ENCODE measurements at regions not wholly inside any gene's neighbourhood (a gene's known extent, or its start where the extent isn't known, plus 50 kb on each side); places are given as distances from the start of the nearest gene placed in this dataset.

DNA sequence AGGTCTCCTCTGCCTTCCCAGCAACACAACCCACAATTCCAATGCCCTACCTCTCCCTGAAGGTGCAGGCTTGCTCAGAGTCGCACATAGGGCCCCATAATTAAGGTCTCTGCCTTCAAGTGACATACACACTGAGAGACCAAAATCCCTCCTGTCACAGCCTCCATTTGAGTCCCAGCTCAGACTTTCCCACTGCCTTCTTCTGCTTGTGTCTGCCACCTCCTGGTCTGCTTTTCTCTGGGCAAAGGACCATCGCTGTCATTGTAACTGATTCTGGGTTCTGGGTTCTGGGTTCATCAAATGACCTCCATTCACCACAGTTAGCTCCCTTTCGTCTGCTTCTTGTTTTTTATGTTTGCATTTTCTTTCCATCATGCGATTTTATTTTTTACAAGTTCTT, 119.2 kb upstream of the ATP1B1 start:
- TF ChIP-seq, protein P1, sequence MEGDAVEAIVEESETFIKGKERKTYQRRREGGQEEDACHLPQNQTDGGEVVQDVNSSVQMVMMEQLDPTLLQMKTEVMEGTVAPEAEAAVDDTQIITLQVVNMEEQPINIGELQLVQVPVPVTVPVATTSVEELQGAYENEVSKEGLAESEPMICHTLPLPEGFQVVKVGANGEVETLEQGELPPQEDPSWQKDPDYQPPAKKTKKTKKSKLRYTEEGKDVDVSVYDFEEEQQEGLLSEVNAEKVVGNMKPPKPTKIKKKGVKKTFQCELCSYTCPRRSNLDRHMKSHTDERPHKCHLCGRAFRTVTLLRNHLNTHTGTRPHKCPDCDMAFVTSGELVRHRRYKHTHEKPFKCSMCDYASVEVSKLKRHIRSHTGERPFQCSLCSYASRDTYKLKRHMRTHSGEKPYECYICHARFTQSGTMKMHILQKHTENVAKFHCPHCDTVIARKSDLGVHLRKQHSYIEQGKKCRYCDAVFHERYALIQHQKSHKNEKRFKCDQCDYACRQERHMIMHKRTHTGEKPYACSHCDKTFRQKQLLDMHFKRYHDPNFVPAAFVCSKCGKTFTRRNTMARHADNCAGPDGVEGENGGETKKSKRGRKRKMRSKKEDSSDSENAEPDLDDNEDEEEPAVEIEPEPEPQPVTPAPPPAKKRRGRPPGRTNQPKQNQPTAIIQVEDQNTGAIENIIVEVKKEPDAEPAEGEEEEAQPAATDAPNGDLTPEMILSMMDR (IDR thresholded peaks at IDR 0.05), result no peak
- TF ChIP-seq, protein P2, sequence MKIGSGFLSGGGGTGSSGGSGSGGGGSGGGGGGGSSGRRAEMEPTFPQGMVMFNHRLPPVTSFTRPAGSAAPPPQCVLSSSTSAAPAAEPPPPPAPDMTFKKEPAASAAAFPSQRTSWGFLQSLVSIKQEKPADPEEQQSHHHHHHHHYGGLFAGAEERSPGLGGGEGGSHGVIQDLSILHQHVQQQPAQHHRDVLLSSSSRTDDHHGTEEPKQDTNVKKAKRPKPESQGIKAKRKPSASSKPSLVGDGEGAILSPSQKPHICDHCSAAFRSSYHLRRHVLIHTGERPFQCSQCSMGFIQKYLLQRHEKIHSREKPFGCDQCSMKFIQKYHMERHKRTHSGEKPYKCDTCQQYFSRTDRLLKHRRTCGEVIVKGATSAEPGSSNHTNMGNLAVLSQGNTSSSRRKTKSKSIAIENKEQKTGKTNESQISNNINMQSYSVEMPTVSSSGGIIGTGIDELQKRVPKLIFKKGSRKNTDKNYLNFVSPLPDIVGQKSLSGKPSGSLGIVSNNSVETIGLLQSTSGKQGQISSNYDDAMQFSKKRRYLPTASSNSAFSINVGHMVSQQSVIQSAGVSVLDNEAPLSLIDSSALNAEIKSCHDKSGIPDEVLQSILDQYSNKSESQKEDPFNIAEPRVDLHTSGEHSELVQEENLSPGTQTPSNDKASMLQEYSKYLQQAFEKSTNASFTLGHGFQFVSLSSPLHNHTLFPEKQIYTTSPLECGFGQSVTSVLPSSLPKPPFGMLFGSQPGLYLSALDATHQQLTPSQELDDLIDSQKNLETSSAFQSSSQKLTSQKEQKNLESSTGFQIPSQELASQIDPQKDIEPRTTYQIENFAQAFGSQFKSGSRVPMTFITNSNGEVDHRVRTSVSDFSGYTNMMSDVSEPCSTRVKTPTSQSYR (CRISPR knock-in tag; IDR thresholded peaks at IDR 0.05), result no peak
- TF ChIP-seq GRHL2 (CRISPR knock-in tag; IDR thresholded peaks at IDR 0.05; ENCODE audit: insufficient replicate concordance, severe bottlenecking), result no peak
